Natural killer cell (primary cell): ENCODE measurements at regions not wholly inside any gene's neighbourhood (a gene's known extent, or its start where the extent isn't known, plus 50 kb on each side); places are given as distances from the start of the nearest gene placed in this dataset.
"Not testable (repeated sequence)": the region's sequence is repeated elsewhere in the genome, so short reads cannot be mapped to it uniquely, and the experiment has no call there.

Source experiments
- ATAC-seq, 3 donors: fragments of 150-1000 bp in 2 of 3; fragments of 200-7000 bp in 1 of 3; cut with Tn5 transposase; 1 replicate in 1 of 3; 2 replicates in 2 of 3; pipeline ENCODE4 v1.10.0; 2021; ENCODE audit warnings: mild to moderate bottlenecking in 2 of 3, moderate library complexity in 2 of 3
- DNase-seq, 2 donors: peaks; one replicate each; pipeline versions ENCODE4 v3.0.0 to v3.0.0-alpha.2; 2013 to 2021; ENCODE audit warnings: mixed read lengths in 1 of 2
- H3K27ac ChIP-seq: one replicate; pipeline ENCODE4 v1.5.1; 2013; ENCODE audit warnings: mild to moderate bottlenecking, low read length
- H3K27me3 ChIP-seq: one replicate; pipeline ENCODE4 v1.6.1; 2013; ENCODE audit warnings: low read length; ENCODE audit not compliant: control insufficient read depth, insufficient read depth
- H3K36me3 ChIP-seq: one replicate; pipeline ENCODE4 v1.6.1; 2013; ENCODE audit warnings: low read length; ENCODE audit not compliant: control insufficient read depth, insufficient read depth
- H3K4me1 ChIP-seq: one replicate; pipeline ENCODE4 v1.6.1; 2013; ENCODE audit warnings: low read length; ENCODE audit not compliant: control insufficient read depth, insufficient read depth
- H3K4me3 ChIP-seq: one replicate; pipeline ENCODE4 v1.5.1; 2013; ENCODE audit warnings: low read length
- H3K9me3 ChIP-seq: one replicate; pipeline ENCODE4 v1.6.1; 2013; ENCODE audit warnings: low read length; ENCODE audit not compliant: control insufficient read depth, insufficient read depth
- H3K27ac Mint-ChIP-seq, 2 donors: one replicate each; pipeline ENCODE4 v1.8.0; 2022; ENCODE audit warnings: mild to moderate bottlenecking in 2 of 2, mixed read lengths in 2 of 2, moderate library complexity in 1 of 2
- H3K27me3 Mint-ChIP-seq, 2 donors: one replicate each; pipeline ENCODE4 v1.8.0; 2022; ENCODE audit warnings: low read depth in 2 of 2, mixed read lengths in 2 of 2
- H3K36me3 Mint-ChIP-seq: one replicate; pipeline ENCODE4 v1.8.0; 2022; ENCODE audit warnings: mixed read lengths
- H3K4me1 Mint-ChIP-seq, 2 donors: one replicate each; pipeline ENCODE4 v1.8.0; 2022; ENCODE audit warnings: mixed read lengths in 2 of 2
- H3K4me3 Mint-ChIP-seq: one replicate; pipeline ENCODE4 v1.8.0; 2022; ENCODE audit warnings: mild to moderate bottlenecking, moderate library complexity, mixed read lengths
- H3K9me3 Mint-ChIP-seq, 2 donors: one replicate each; pipeline ENCODE4 v1.8.0; 2022; ENCODE audit warnings: mixed read lengths in 2 of 2
- WGBS: methylation state at CpG from one replicate; pipeline ENCODE4 v1.1.7; 2013; ENCODE audit warnings: missing lambda C conversion rate; ENCODE audit not compliant: insufficient coverage; 5-methylcytosine and 5-hydroxymethylcytosine counted together
- intact Hi-C: fragments of 100-400 bp; cut with micrococcal nuclease; formaldehyde crosslinking; loops from one replicate; pipeline ENCODE4 v1.14.2; 2022

DNA sequence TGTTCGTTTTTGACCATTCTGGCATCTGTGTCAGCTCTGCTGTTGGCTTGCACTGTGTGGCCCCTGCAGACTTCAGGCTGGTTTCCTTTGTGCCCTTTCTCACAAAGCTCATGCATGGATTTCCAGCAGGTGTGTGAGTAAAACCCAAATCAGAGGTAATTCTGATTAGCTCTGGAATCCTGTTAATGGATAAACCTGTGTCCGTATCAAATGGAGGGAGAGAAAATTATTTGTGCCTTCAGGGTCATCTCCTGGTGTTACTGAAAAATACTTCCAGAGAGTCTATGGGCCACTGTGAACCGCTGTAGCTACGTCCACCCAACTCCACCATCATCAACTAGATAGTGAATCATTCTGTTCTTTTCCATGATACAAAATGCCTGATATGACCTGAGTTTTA, 726.1 kb upstream of the TPTE start:
- ATAC-seq, H3K4me3 ChIP-seq, H3K27ac ChIP-seq, H3K27me3 ChIP-seq, H3K4me1 ChIP-seq, DNase-seq, H3K4me3 Mint-ChIP-seq, H3K4me1 Mint-ChIP-seq, intact Hi-C loops, H3K36me3 ChIP-seq, H3K27ac Mint-ChIP-seq, H3K27me3 Mint-ChIP-seq: not testable (repeated sequence)
- H3K36me3 Mint-ChIP-seq: peaks cover 32% of the 10 kb centered on the region
- 58% methylated on average over 4 of the region's 4 CpGs for WGBS
- H3K9me3 ChIP-seq: peaks cover 23% of the 10 kb centered on the region
- H3K9me3 Mint-ChIP-seq: peaks cover 12 to 24% of the 10 kb centered on the region in 2 donors

DNA sequence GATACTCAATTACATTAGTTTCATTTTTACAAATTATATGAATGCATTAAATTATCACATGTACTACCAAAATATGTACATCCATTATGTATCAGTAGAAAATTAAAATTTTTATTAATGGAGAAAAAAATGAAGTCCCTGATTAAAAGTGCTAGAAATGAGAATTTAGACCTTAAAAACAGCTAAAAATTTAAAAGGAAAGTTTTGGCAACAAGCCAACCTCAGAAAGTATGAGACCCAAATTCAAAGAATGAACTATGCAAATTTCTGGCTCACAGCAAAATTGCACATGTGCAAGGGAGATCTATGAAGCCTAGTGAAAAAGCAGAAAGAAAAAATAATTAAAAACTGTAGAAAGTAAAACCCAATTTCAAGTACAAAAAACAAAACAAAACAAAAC, 725.1 kb upstream of the TPTE start:
- Mint-ChIP-seq H3K36me3 (peaks cover 32% of the 10 kb centered on the region), H3K9me3 (peaks cover 12 to 24% of the 10 kb centered on the region in 2 donors)
- H3K4me1 Mint-ChIP-seq, DNase-seq, H3K4me3 Mint-ChIP-seq, ATAC-seq, H3K27me3 ChIP-seq, H3K27me3 Mint-ChIP-seq, H3K27ac ChIP-seq, H3K27ac Mint-ChIP-seq, H3K36me3 ChIP-seq, H3K4me1 ChIP-seq, intact Hi-C loops, H3K4me3 ChIP-seq: not testable (repeated sequence)
- H3K9me3 ChIP-seq: peaks cover 17% of the 10 kb centered on the region

DNA sequence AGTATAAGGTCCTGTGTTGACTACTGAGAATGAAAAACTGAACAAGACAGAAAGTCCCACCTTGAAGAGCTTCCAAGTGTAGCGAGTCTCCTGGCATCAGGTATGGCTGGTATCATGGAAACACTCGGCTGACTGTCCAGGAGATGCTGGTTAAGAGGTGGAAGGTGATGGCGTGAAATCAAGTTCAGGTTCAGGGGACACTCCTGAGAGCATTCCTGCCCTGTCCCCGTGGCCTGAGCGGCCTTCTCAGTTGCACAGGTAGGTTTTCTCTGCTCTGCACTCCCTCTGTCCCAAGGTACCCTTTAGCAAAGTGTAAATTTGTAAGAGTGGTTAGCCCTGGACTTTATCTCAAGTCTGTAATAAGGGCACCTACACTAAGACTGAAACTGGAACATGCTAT, 713.7 kb upstream of the TPTE start:
- H3K27ac ChIP-seq, H3K27me3 Mint-ChIP-seq, H3K4me1 Mint-ChIP-seq, DNase-seq, H3K4me3 ChIP-seq, H3K27me3 ChIP-seq, H3K4me1 ChIP-seq, H3K36me3 Mint-ChIP-seq, H3K4me3 Mint-ChIP-seq, H3K27ac Mint-ChIP-seq, H3K9me3 ChIP-seq, H3K36me3 ChIP-seq, H3K9me3 Mint-ChIP-seq, intact Hi-C loops: not testable (repeated sequence)
- ATAC-seq: peak in 1 of 3 donors; percentile 7
- WGBS: no CpG with 5 or more reads among the region's 5 CpGs

DNA sequence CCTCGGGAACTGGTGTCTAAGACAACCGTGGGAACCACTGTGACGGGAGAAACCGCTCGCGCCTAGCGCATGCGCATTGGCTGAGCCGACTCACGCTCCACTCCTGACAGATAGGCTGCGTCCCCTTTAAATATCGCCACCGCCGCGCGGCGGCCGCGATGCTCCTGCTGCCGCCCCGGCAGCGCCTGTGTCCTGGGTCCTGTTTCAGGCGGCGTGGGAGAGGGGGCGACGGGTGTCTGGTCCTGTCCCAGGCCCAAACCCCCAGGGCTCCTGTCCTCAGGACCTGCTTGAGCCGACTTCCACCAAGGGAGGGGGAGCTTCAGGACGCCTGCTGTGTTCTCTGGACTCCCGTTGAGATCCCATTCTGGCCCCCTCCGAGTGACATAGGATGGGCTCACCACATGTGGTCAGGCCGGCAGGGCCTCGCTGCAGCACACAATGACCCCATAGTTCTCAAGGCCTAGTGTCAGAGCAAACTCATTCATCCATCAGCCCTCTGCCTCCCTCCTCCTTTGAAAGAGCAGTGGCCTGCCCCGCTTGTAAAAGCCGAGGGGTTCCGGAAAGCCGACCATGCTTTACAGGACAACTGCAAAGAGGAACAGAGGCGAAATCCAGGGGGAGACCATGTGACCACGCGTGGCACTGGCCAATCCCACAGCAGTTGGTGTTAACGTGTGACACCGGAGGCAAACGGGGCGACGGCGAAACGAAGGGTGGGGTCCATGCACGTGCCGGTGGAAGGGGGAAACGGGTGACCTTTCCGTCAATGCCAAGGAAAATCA, 710.0 kb upstream of the TPTE start:
- intact Hi-C loops, H3K27ac Mint-ChIP-seq, H3K4me3 Mint-ChIP-seq, H3K4me1 Mint-ChIP-seq, H3K4me3 ChIP-seq, H3K9me3 ChIP-seq, H3K4me1 ChIP-seq, H3K27ac ChIP-seq, H3K27me3 Mint-ChIP-seq, H3K27me3 ChIP-seq, DNase-seq, H3K36me3 ChIP-seq, H3K9me3 Mint-ChIP-seq, ATAC-seq, H3K36me3 Mint-ChIP-seq: not testable (repeated sequence)
- WGBS: no CpG with 5 or more reads among the region's 50 CpGs

DNA sequence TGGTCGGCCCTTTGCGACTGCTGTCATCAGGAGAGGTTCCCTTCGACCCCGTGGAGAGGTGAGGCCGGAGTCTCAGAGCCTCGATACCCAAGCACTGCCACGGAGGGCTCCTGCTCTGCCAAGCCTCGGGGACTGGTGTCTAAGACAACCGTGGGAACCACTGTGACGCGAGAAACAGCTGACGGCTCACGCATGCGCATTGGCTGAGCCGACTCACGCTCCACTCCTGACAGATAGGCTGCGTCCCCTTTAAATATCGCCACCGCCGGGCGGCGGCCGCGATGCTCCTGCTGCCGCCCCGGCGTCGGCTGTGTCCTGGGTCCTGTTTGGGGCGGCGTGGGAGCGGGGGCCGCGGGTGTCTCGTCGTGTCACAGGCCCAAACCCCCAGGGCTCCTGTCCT, 708.9 kb upstream of the TPTE start:
- H3K4me1 Mint-ChIP-seq, H3K9me3 ChIP-seq, H3K4me3 ChIP-seq, intact Hi-C loops, H3K27ac Mint-ChIP-seq, H3K9me3 Mint-ChIP-seq, H3K36me3 ChIP-seq, H3K27ac ChIP-seq, H3K4me3 Mint-ChIP-seq, DNase-seq, H3K27me3 Mint-ChIP-seq, H3K4me1 ChIP-seq, H3K36me3 Mint-ChIP-seq, H3K27me3 ChIP-seq, ATAC-seq: not testable (repeated sequence)
- no CpG with 5 or more reads among the region's 35 CpGs for WGBS

DNA sequence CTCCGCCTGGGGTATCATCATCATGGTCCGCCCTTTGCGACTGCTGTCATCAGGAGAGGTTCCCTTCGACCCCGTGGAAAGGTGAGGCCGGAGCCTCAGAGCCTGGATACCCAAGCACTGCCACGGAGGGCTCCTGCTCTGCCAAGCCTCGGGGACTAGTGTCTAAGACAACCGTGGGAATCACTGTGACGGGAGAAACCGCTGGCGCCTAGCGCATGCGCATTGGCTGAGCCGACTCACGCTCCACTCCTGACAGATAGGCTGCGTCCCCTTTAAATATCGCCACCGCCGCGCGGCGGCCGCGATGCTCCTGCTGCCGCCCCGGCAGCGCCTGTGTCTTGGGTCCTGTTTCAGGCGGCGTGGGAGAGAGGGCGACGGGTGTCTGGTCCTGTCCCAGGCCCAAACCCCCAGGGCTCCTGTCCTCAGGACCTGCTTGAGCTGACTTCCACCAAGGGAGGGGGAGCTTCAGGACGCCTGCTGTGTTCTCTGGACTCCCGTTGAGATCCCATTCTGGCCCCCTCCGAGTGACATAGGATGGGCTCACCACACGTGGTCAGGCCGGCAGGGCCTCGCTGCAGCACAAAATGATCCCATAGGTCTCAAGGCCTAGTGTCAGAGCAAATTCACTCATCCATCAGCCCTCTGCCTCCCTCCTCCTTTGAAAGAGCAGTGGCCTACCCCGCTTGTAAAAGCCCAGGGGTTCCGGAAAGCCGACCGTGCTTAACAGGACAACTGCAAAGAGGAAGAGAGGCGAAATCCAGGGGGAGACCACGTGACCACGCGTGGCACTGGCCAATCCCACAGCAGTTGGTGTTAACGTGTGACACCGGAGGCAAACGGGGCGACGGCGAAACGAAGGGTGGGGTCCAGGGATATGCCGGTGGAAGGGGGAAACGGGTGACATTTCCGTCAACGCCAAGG, 707.2 kb upstream of the TPTE start:
- intact Hi-C loops, H3K27ac Mint-ChIP-seq, H3K4me1 Mint-ChIP-seq, H3K4me1 ChIP-seq, ATAC-seq, H3K4me3 Mint-ChIP-seq, H3K27me3 Mint-ChIP-seq, H3K9me3 Mint-ChIP-seq, H3K36me3 Mint-ChIP-seq, H3K36me3 ChIP-seq, H3K4me3 ChIP-seq, DNase-seq, H3K27ac ChIP-seq, H3K27me3 ChIP-seq, H3K9me3 ChIP-seq: not testable (repeated sequence)
- 80% methylated on average over 6 of the region's 57 CpGs for WGBS

DNA sequence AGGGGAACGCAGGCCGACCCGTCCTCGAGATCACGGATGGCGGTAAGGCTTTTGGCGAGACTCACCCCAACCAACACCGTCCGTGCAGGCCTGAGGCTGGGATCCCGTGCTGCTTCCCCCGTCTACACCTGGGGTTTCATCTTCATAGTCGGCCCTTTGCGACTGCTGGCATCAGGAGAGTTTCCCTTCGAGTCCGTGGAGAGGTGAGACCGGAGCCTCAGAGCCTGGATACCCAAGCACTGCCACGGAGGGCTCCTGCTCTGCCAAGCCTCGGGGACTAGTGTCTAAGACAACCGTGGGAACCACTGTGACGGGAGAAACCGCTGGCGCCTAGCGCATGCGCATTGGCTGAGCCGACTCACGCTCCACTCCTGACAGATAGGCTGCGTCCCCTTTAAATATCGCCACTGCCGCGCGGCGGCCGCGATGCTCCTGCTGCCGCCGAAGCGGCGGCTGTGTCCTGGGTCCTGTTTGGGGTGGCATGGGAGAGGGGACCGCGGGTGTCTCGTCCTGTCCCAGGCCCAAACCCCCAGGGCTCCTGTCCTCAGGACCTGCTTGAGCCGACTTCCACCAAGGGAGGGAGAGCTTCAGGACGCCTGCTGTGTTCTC, 706.1 kb upstream of the TPTE start:
- H3K4me1 ChIP-seq, H3K9me3 ChIP-seq, intact Hi-C loops, H3K27me3 Mint-ChIP-seq, DNase-seq, H3K4me1 Mint-ChIP-seq, H3K9me3 Mint-ChIP-seq, H3K36me3 ChIP-seq, H3K27ac ChIP-seq, H3K4me3 ChIP-seq, H3K27me3 ChIP-seq, H3K27ac Mint-ChIP-seq, H3K4me3 Mint-ChIP-seq, ATAC-seq, H3K36me3 Mint-ChIP-seq: not testable (repeated sequence)
- no CpG with 5 or more reads among the region's 43 CpGs for WGBS
